ENCODE measurements at regions not wholly inside any gene's neighbourhood (a gene's known extent, or its start where the extent isn't known, plus 50 kb on each side); places are given as distances from the start of the nearest gene placed in this dataset.

DNA sequence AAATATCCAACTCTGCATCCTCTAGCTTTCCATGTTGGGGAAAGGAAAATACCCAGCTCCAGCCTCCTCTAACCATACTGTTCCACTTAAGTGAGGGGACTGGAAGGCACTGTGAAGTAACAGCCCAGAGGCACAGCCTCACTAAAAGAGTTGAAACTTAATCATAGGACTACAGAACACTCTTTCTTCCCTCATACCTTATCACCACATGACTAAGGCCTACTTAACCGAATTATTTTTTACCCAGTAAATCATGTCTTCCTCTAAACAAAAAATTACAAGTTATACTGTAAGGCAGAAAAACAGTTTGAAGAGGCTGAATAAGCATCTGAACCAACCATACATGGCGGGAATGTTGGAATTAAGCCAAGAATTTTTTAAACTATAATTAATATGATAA, 207.4 kb upstream of the MME start:
- Histone ChIP-seq H3K4me1 (ENCODE audit: control insufficient read depth, insufficient read depth, low read depth, low read length) (no peaks in the 10 kb centered on the region), H2BK15ac (ENCODE audit: low read depth, poor library complexity, severe bottlenecking) (no peak overlapping the region), H3K4ac (ENCODE audit: low read depth in 1 of 2, low read length in 2 of 2) (no peak overlapping the region), H3K14ac (ENCODE audit: low read length in 2 of 2) (no peak overlapping the region), H3K18ac (ENCODE audit: low read depth in 1 of 2, low read length in 2 of 2) (no peak overlapping the region), H2BK5ac (ENCODE audit: low read depth, low read length, poor library complexity, severe bottlenecking) (no peak overlapping the region), H4K8ac (ENCODE audit: low read length) (no peak overlapping the region), H2BK120ac (ENCODE audit: low read depth, low read length) (no peak overlapping the region), H3K36me3 (ENCODE audit: control insufficient read depth in 1 of 2, insufficient read depth in 2 of 2, low read depth in 1 of 2, low read length in 2 of 2) (no peaks in the 10 kb centered on the region), H3K9me3 (ENCODE audit: control insufficient read depth, low read length) (no peaks in the 10 kb centered on the region), H2AK5ac (ENCODE audit: low read length, severe bottlenecking) (no peak overlapping the region), H3K79me1 (replicated peaks; ENCODE audit: low read length, poor library complexity, severe bottlenecking) (no peaks in the 10 kb centered on the region), H3K27ac (ENCODE audit: low read length, poor library complexity, severe bottlenecking) (no peak overlapping the region), H2BK12ac (ENCODE audit: low read length in 2 of 2) (no peak overlapping the region), H3K4me3 (ENCODE audit: insufficient read depth in 1 of 2, low read depth in 1 of 2, low read length in 2 of 2) (no peak overlapping the region), H4K91ac (ENCODE audit: low read length) (no peak overlapping the region), H3K9ac (ENCODE audit: low read length) (no peak overlapping the region), H3K27me3 (ENCODE audit: control insufficient read depth in 1 of 2, insufficient read depth in 1 of 2, low read length in 2 of 2) (no peaks in the 10 kb centered on the region), H2AFZ (ENCODE audit: low read depth, low read length) (no peak overlapping the region), H3K23ac (ENCODE audit: low read length in 2 of 2) (no peak overlapping the region), H3K4me2 (ENCODE audit: low read length, poor library complexity, severe bottlenecking) (no peak overlapping the region)
- WGBS = 80% methylated on average over 1 of the region's 2 CpGs
- no peak for DNase-seq

- no peaks in the 10 kb centered on the region for H3K4me1 ChIP-seq (ENCODE audit: control insufficient read depth, insufficient read depth, low read depth, low read length)
- 92% methylated on average over 6 of the region's 6 CpGs for WGBS
Measured at GRCh38 chr3:154872074-154872473, 208.0 kb upstream of the MME start.

GRCh38 chr3:154864947-154865346, 215.2 kb upstream of the MME start:
- Histone ChIP-seq H3K4me2 (ENCODE audit: low read length, poor library complexity, severe bottlenecking) (no peak overlapping the region), H2AFZ (ENCODE audit: low read depth, low read length) (no peak overlapping the region), H4K91ac (ENCODE audit: low read length) (no peak overlapping the region), H3K14ac (ENCODE audit: low read length in 2 of 2) (no peak overlapping the region), H3K9ac (ENCODE audit: low read length) (no peak overlapping the region), H3K27ac (ENCODE audit: low read length, poor library complexity, severe bottlenecking) (no peak overlapping the region), H2BK5ac (ENCODE audit: low read depth, low read length, poor library complexity, severe bottlenecking) (no peak overlapping the region), H3K9me3 (ENCODE audit: control insufficient read depth, low read length) (no peaks in the 10 kb centered on the region), H3K4ac (ENCODE audit: low read depth in 1 of 2, low read length in 2 of 2) (no peak overlapping the region), H3K79me1 (replicated peaks; ENCODE audit: low read length, poor library complexity, severe bottlenecking) (no peaks in the 10 kb centered on the region), H3K23ac (ENCODE audit: low read length in 2 of 2) (no peak overlapping the region), H3K4me1 (ENCODE audit: control insufficient read depth, insufficient read depth, low read depth, low read length) (no peaks in the 10 kb centered on the region), H2BK12ac (ENCODE audit: low read length in 2 of 2) (no peak overlapping the region), H2AK5ac (ENCODE audit: low read length, severe bottlenecking) (no peak overlapping the region), H3K4me3 (ENCODE audit: insufficient read depth in 1 of 2, low read depth in 1 of 2, low read length in 2 of 2) (no peak overlapping the region), H4K8ac (ENCODE audit: low read length) (no peak overlapping the region), H2BK15ac (ENCODE audit: low read depth, poor library complexity, severe bottlenecking) (no peak overlapping the region), H2BK120ac (ENCODE audit: low read depth, low read length) (no peak overlapping the region), H3K18ac (ENCODE audit: low read depth in 1 of 2, low read length in 2 of 2) (no peak overlapping the region), H3K27me3 (ENCODE audit: control insufficient read depth in 1 of 2, insufficient read depth in 1 of 2, low read length in 2 of 2) (no peaks in the 10 kb centered on the region), H3K36me3 (ENCODE audit: control insufficient read depth in 1 of 2, insufficient read depth in 2 of 2, low read depth in 1 of 2, low read length in 2 of 2) (no peaks in the 10 kb centered on the region)
- DNase-seq = peak; percentile 6
- WGBS = no CpG with 5 or more reads among the region's 1 CpG

More at GRCh38 chr3:154872074-154872473, 208.0 kb upstream of the MME start:
- Histone ChIP-seq H2BK5ac (ENCODE audit: low read depth, low read length, poor library complexity, severe bottlenecking) (no peak overlapping the region), H2BK12ac (ENCODE audit: low read length in 2 of 2) (no peak overlapping the region), H2AFZ (ENCODE audit: low read depth, low read length) (no peak overlapping the region), H3K23ac (ENCODE audit: low read length in 2 of 2) (no peak overlapping the region), H3K4me3 (ENCODE audit: insufficient read depth in 1 of 2, low read depth in 1 of 2, low read length in 2 of 2) (no peak overlapping the region), H3K4me2 (ENCODE audit: low read length, poor library complexity, severe bottlenecking) (no peak overlapping the region), H3K14ac (ENCODE audit: low read length in 2 of 2) (no peak overlapping the region), H4K8ac (ENCODE audit: low read length) (no peak overlapping the region), H3K4ac (ENCODE audit: low read depth in 1 of 2, low read length in 2 of 2) (no peak overlapping the region), H3K27me3 (ENCODE audit: control insufficient read depth in 1 of 2, insufficient read depth in 1 of 2, low read length in 2 of 2) (no peaks in the 10 kb centered on the region), H4K91ac (ENCODE audit: low read length) (no peak overlapping the region), H3K27ac (ENCODE audit: low read length, poor library complexity, severe bottlenecking) (no peak overlapping the region), H3K79me1 (replicated peaks; ENCODE audit: low read length, poor library complexity, severe bottlenecking) (no peaks in the 10 kb centered on the region), H2AK5ac (ENCODE audit: low read length, severe bottlenecking) (no peak overlapping the region), H3K9ac (ENCODE audit: low read length) (no peak overlapping the region), H2BK120ac (ENCODE audit: low read depth, low read length) (no peak overlapping the region), H3K36me3 (ENCODE audit: control insufficient read depth in 1 of 2, insufficient read depth in 2 of 2, low read depth in 1 of 2, low read length in 2 of 2) (no peaks in the 10 kb centered on the region), H3K18ac (ENCODE audit: low read depth in 1 of 2, low read length in 2 of 2) (no peak overlapping the region), H3K9me3 (ENCODE audit: control insufficient read depth, low read length) (no peaks in the 10 kb centered on the region), H2BK15ac (ENCODE audit: low read depth, poor library complexity, severe bottlenecking) (no peak overlapping the region)
- no peak for DNase-seq

- no peak overlapping the region for H3K18ac ChIP-seq (ENCODE audit: low read depth in 1 of 2, low read length in 2 of 2)
- no peaks in the 10 kb centered on the region for H3K4me1 ChIP-seq (ENCODE audit: control insufficient read depth, insufficient read depth, low read depth, low read length)
- no peaks in the 10 kb centered on the region for H3K79me1 ChIP-seq (replicated peaks; ENCODE audit: low read length, poor library complexity, severe bottlenecking)
- H3K36me3 ChIP-seq (ENCODE audit: control insufficient read depth in 1 of 2, insufficient read depth in 2 of 2, low read depth in 1 of 2, low read length in 2 of 2) = no peaks in the 10 kb centered on the region
- H3K9ac ChIP-seq (ENCODE audit: low read length) = no peak overlapping the region
- H3K27ac ChIP-seq (ENCODE audit: low read length, poor library complexity, severe bottlenecking) = peak overlapping the region; percentile 56
- peak; percentile 11 for DNase-seq
- no peak overlapping the region for H2BK120ac ChIP-seq (ENCODE audit: low read depth, low read length)
- no peak overlapping the region for H2BK5ac ChIP-seq (ENCODE audit: low read depth, low read length, poor library complexity, severe bottlenecking)
- H3K4me3 ChIP-seq (ENCODE audit: insufficient read depth in 1 of 2, low read depth in 1 of 2, low read length in 2 of 2) = no peak overlapping the region
- H2BK15ac ChIP-seq (ENCODE audit: low read depth, poor library complexity, severe bottlenecking) = no peak overlapping the region
- no peak overlapping the region for H2AK5ac ChIP-seq (ENCODE audit: low read length, severe bottlenecking)
- no peaks in the 10 kb centered on the region for H3K9me3 ChIP-seq (ENCODE audit: control insufficient read depth, low read length)
- no peak overlapping the region for H4K8ac ChIP-seq (ENCODE audit: low read length)
- H3K4me2 ChIP-seq (ENCODE audit: low read length, poor library complexity, severe bottlenecking) = no peak overlapping the region
- no peak overlapping the region for H2AFZ ChIP-seq (ENCODE audit: low read depth, low read length)
- H3K14ac ChIP-seq (ENCODE audit: low read length in 2 of 2) = no peak overlapping the region
- no peaks in the 10 kb centered on the region for H3K27me3 ChIP-seq (ENCODE audit: control insufficient read depth in 1 of 2, insufficient read depth in 1 of 2, low read length in 2 of 2)
- no peak overlapping the region for H2BK12ac ChIP-seq (ENCODE audit: low read length in 2 of 2)
- no peak overlapping the region for H4K91ac ChIP-seq (ENCODE audit: low read length)
- H3K23ac ChIP-seq (ENCODE audit: low read length in 2 of 2) = no peak overlapping the region
- no peak overlapping the region for H3K4ac ChIP-seq (ENCODE audit: low read depth in 1 of 2, low read length in 2 of 2)
Measured at GRCh38 chr3:154862265-154862664, 217.9 kb upstream of the MME start.

Measured in mesenchymal stem cell (in vitro differentiated cells and primary cell).